Fibroblast of lung (primary cell): ENCODE measurements at regions not wholly inside any gene's neighbourhood (a gene's known extent, or its start where the extent isn't known, plus 50 kb on each side); places are given as distances from the start of the nearest gene placed in this dataset.
"Not testable (repeated sequence)": the region's sequence is repeated elsewhere in the genome, so short reads cannot be mapped to it uniquely, and the experiment has no call there.

ENCODE experiments used
- EZH2 ChIP-seq: IDR thresholded peaks from 2 replicates; pipeline ENCODE4 v1.5.1; 2012; ENCODE audit warnings: low read length, control low read depth, mild to moderate bottlenecking; ENCODE audit errors: missing control alignments
- TF ChIP-seq, protein P1 (sequence below), 2 donors: IDR thresholded peaks in 1 of 2; conservative IDR thresholded peaks in 1 of 2; 1 replicate in 1 of 2; 2 replicates in 1 of 2; pipeline ENCODE4 v1.5.1; 2011 to 2012; ENCODE audit warnings: low read length in 2 of 2, control low read depth in 1 of 2, inconsistent platforms in 1 of 2, low read depth in 1 of 2, mild to moderate bottlenecking in 1 of 2

- TF ChIP-seq, protein P1, sequence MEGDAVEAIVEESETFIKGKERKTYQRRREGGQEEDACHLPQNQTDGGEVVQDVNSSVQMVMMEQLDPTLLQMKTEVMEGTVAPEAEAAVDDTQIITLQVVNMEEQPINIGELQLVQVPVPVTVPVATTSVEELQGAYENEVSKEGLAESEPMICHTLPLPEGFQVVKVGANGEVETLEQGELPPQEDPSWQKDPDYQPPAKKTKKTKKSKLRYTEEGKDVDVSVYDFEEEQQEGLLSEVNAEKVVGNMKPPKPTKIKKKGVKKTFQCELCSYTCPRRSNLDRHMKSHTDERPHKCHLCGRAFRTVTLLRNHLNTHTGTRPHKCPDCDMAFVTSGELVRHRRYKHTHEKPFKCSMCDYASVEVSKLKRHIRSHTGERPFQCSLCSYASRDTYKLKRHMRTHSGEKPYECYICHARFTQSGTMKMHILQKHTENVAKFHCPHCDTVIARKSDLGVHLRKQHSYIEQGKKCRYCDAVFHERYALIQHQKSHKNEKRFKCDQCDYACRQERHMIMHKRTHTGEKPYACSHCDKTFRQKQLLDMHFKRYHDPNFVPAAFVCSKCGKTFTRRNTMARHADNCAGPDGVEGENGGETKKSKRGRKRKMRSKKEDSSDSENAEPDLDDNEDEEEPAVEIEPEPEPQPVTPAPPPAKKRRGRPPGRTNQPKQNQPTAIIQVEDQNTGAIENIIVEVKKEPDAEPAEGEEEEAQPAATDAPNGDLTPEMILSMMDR (conservative IDR thresholded peaks at IDR 0.05 in 1 of 2, IDR thresholded peaks at IDR 0.05 in 1 of 2; ENCODE audit: low read depth in 1 of 2, low read length in 2 of 2), result not testable (repeated sequence)
- TF ChIP-seq EZH2, result not testable (repeated sequence)
These were observed 121.8 kb upstream of the TFPI start for GRCh38 chr2:187676050-187676449.
